ENCODE measurements at regions not wholly inside any gene's neighbourhood (a gene's known extent, or its start where the extent isn't known, plus 50 kb on each side); places are given as distances from the start of the nearest gene placed in this dataset.

GRCh38 chr13:99150575-99151361, 49.9 kb upstream of the UBAC2 start:
- TF ChIP-seq CTCF (IDR thresholded peaks at IDR 0.05), result no peak
- H3K4me3 ChIP-seq (ENCODE audit: low read depth, low read length), result no peak overlapping the region
- no peaks in the 10 kb centered on the region for H3K4me1 ChIP-seq
- no peaks in the 10 kb centered on the region for H3K36me3 ChIP-seq (ENCODE audit: control insufficient read depth, insufficient read depth, low read length)
- no peaks in the 10 kb centered on the region for H3K79me2 ChIP-seq
- no peak overlapping the region for H3K27ac ChIP-seq
- no peak overlapping the region for H2AFZ ChIP-seq
- no peaks in the 10 kb centered on the region for H3K27me3 ChIP-seq (ENCODE audit: control insufficient read depth, insufficient read depth, low read length)
- H3K9me3 ChIP-seq (ENCODE audit: control insufficient read depth, low read length), result no peaks in the 10 kb centered on the region
- H3K4me2 ChIP-seq (ENCODE audit: low read length), result no peak overlapping the region
- no peak overlapping the region for H3K9ac ChIP-seq

Data from parathyroid adenoma (tissue), 2 donors.